HCT116 (cell line): ENCODE measurements at regions not wholly inside any gene's neighbourhood (a gene's known extent, or its start where the extent isn't known, plus 50 kb on each side); places are given as distances from the start of the nearest gene placed in this dataset.

Experiments
- CTCF ChIP-seq, 3 experiments: fragments of 200-600 bp in 1 of 3; sonication (generic) in 1 of 3; IDR thresholded peaks in 2 of 3; conservative IDR thresholded peaks in 1 of 3; 2 replicates each; pipeline ENCODE4 v1.5.1; 2012 to 2017; ENCODE audit warnings: low read depth in 2 of 3, low read length in 2 of 3, antibody characterized with exemption in 1 of 3, borderline replicate concordance in 1 of 3, control low read depth in 1 of 3, mild to moderate bottlenecking in 1 of 3, mixed read lengths in 1 of 3, mixed run types in 1 of 3, moderate library complexity in 1 of 3; ENCODE audit not compliant: insufficient read depth in 1 of 3
- EZH2 ChIP-seq: fragments of 200-600 bp; sonication (generic); IDR thresholded peaks from 2 replicates; pipeline ENCODE4 v1.6.1; 2017; ENCODE audit warnings: antibody characterized with exemption, mixed run types
- EZH2phosphoT487 ChIP-seq: fragments of 200-600 bp; IDR thresholded peaks from 2 replicates; pipeline ENCODE4 v1.6.1; 2018; ENCODE audit warnings: antibody characterized with exemption, borderline replicate concordance
- MAX ChIP-seq: IDR thresholded peaks from 2 replicates; pipeline ENCODE4 v1.6.1; 2012
- POLR2A ChIP-seq: IDR thresholded peaks from 2 replicates; pipeline ENCODE4 v1.7.0; 2011; ENCODE audit warnings: borderline replicate concordance; ENCODE audit not compliant: insufficient read depth, insufficient read length; ENCODE audit errors: extremely low read depth
- POLR2AphosphoS5 ChIP-seq: IDR thresholded peaks from 2 replicates; pipeline ENCODE4 v1.6.1; 2011; ENCODE audit warnings: mild to moderate bottlenecking, low read depth, low read length, moderate library complexity
- REST ChIP-seq: IDR thresholded peaks from 2 replicates; pipeline ENCODE4 v1.6.1; 2012; ENCODE audit warnings: low read depth
- SIN3A ChIP-seq: IDR thresholded peaks from 2 replicates; pipeline ENCODE4 v1.6.1; 2012; ENCODE audit warnings: low read depth
- ZNF274 ChIP-seq: fragments of 200-500 bp; sonication (Bioruptor generic); IDR thresholded peaks from 2 replicates; pipeline ENCODE4 v1.6.1; 2014; ENCODE audit warnings: mild to moderate bottlenecking, low read depth, low read length, inconsistent platforms

GRCh38 chr20:61019322-61019721 lies 232.7 kb upstream of the CDH4 start:
- no peak for TF ChIP-seq EZH2phosphoT487
- TF ChIP-seq EZH2, result no peak
- no peak for TF ChIP-seq CTCF (IDR thresholded peaks at IDR 0.05 in 2 of 3, conservative IDR thresholded peaks at IDR 0.05 in 1 of 3; ENCODE audit: borderline replicate concordance in 1 of 3, insufficient read depth in 1 of 3, low read depth in 2 of 3, low read length in 2 of 3)
- no peak for TF ChIP-seq SIN3A
- TF ChIP-seq MAX, result no peak
- TF ChIP-seq REST, result no peak
- TF ChIP-seq POLR2A, result no peak
- no peak for TF ChIP-seq ZNF274
- no peak for TF ChIP-seq POLR2AphosphoS5
